ENCODE measurements at regions not wholly inside any gene's neighbourhood (a gene's known extent, or its start where the extent isn't known, plus 50 kb on each side); places are given as distances from the start of the nearest gene placed in this dataset.

DNA sequence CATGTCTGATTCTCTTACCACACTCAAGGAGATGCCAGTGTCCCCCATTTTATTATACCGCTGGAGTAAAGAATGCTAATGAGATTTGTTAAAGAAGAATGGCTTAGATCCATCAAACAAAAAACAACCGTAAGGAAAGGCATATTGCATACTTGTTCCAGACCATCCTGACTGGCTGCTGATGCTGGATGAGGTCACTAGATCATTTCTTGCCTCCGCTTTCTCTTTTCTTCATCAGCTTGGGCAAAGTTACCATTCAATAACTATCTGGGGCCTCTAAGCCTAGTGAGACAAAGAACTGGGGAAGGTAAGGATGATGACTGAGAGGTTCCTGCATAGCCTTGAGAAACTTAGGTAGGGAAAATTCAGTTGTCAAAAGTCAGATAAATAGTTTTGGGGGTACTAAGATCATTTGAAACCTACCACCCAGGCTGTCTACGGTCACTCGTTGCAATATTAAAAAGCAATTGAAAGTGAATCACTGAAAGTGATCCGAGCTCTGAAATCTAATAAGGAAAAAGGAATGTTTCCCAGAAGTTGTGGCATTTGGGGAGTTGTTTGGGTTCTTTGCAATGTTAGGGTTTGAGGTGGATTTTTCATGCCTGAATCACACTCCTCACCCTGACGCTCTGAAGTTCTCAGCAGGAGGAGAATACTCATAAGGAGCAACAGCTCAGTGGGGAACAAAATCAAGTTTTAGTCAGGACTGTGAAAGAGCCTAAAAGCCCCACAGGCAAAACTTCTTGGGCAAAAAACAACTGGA, 176.8 kb downstream of the HHIPL2 start:
- no peak overlapping the region for H3K4me3 ChIP-seq (ENCODE audit: low read length)
- no peak for DNase-seq (ENCODE audit: low read depth, low spot score)
- WGBS (ENCODE audit: insufficient coverage, insufficient read length) = no CpG with 5 or more reads among the region's 7 CpGs
- no peaks in the 10 kb centered on the region for H3K9me3 ChIP-seq (ENCODE audit: control insufficient read depth, insufficient read depth, low read length)
- H3K36me3 ChIP-seq (ENCODE audit: control insufficient read depth, insufficient read depth, low read length) = no peaks in the 10 kb centered on the region
- no peaks in the 10 kb centered on the region for H3K27me3 ChIP-seq (ENCODE audit: control insufficient read depth, insufficient read depth, low read length)
- H3K27ac ChIP-seq (ENCODE audit: low read length) = no peak overlapping the region
- H3K4me1 ChIP-seq (ENCODE audit: control insufficient read depth, insufficient read depth, low read length) = no peaks in the 10 kb centered on the region

GRCh38 chr1:222370081-222370912, 177.6 kb downstream of the HHIPL2 start:
- Histone ChIP-seq H3K27ac (ENCODE audit: low read length) (no peak overlapping the region), H3K27me3 (ENCODE audit: control insufficient read depth, insufficient read depth, low read length) (no peaks in the 10 kb centered on the region), H3K36me3 (ENCODE audit: control insufficient read depth, insufficient read depth, low read length) (no peaks in the 10 kb centered on the region), H3K4me1 (ENCODE audit: control insufficient read depth, insufficient read depth, low read length) (no peaks in the 10 kb centered on the region), H3K9me3 (ENCODE audit: control insufficient read depth, insufficient read depth, low read length) (no peaks in the 10 kb centered on the region), H3K4me3 (ENCODE audit: low read length) (no peak overlapping the region)
- DNase-seq (ENCODE audit: low read depth, low spot score) = no peak
- no CpG with 5 or more reads among the region's 10 CpGs for WGBS (ENCODE audit: insufficient coverage, insufficient read length)

- Histone ChIP-seq H3K27me3 (ENCODE audit: control insufficient read depth, insufficient read depth, low read length) (no peaks in the 10 kb centered on the region), H3K9me3 (ENCODE audit: control insufficient read depth, insufficient read depth, low read length) (no peaks in the 10 kb centered on the region), H3K27ac (ENCODE audit: low read length) (no peak overlapping the region), H3K4me1 (ENCODE audit: control insufficient read depth, insufficient read depth, low read length) (no peaks in the 10 kb centered on the region), H3K36me3 (ENCODE audit: control insufficient read depth, insufficient read depth, low read length) (no peaks in the 10 kb centered on the region), H3K4me3 (ENCODE audit: low read length) (no peak overlapping the region)
- WGBS (ENCODE audit: insufficient coverage, insufficient read length) = 100% methylated on average over 1 of the region's 12 CpGs
- no peak for DNase-seq (ENCODE audit: low read depth, low spot score)
These were observed 178.8 kb downstream of the HHIPL2 start for GRCh38 chr1:222369148-222369547.

- DNase-seq (ENCODE audit: low read depth, low spot score) = no peak
- WGBS (ENCODE audit: insufficient coverage, insufficient read length) = no CpG with 5 or more reads among the region's 1 CpG
- H3K27me3 ChIP-seq (ENCODE audit: control insufficient read depth, insufficient read depth, low read length) = no peaks in the 10 kb centered on the region
- H3K9me3 ChIP-seq (ENCODE audit: control insufficient read depth, insufficient read depth, low read length) = no peaks in the 10 kb centered on the region
- H3K4me1 ChIP-seq (ENCODE audit: control insufficient read depth, insufficient read depth, low read length) = no peaks in the 10 kb centered on the region
- no peak overlapping the region for H3K4me3 ChIP-seq (ENCODE audit: low read length)
- no peaks in the 10 kb centered on the region for H3K36me3 ChIP-seq (ENCODE audit: control insufficient read depth, insufficient read depth, low read length)
- no peak overlapping the region for H3K27ac ChIP-seq (ENCODE audit: low read length)
These were observed 189.8 kb downstream of the HHIPL2 start for GRCh38 chr1:222358100-222358499.

DNA sequence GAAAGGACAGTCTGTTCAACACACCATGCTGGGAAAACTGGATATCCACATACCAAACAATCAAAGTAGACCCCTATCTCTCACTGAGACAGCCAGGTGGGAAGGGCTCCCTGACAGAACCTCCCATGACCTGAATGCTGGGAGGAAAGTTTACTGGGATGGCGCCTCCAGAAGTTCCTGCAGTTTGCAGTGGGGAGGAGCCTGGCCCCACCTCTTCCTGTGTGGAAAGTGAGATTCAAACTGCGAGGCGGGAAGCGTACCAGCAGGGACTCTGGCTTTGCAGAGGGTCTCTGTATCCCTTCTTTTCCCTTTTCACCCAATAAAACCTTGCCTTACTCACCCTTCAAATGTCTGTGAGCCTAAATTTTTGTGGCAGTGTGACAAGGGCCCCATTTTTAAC, 190.7 kb downstream of the HHIPL2 start:
- no peaks in the 10 kb centered on the region for H3K27me3 ChIP-seq (ENCODE audit: control insufficient read depth, insufficient read depth, low read length)
- no peak overlapping the region for H3K4me3 ChIP-seq (ENCODE audit: low read length)
- no peaks in the 10 kb centered on the region for H3K4me1 ChIP-seq (ENCODE audit: control insufficient read depth, insufficient read depth, low read length)
- no CpG with 5 or more reads among the region's 4 CpGs for WGBS (ENCODE audit: insufficient coverage, insufficient read length)
- no peak for DNase-seq (ENCODE audit: low read depth, low spot score)
- H3K9me3 ChIP-seq (ENCODE audit: control insufficient read depth, insufficient read depth, low read length) = no peaks in the 10 kb centered on the region
- no peak overlapping the region for H3K27ac ChIP-seq (ENCODE audit: low read length)
- H3K36me3 ChIP-seq (ENCODE audit: control insufficient read depth, insufficient read depth, low read length) = no peaks in the 10 kb centered on the region

DNA sequence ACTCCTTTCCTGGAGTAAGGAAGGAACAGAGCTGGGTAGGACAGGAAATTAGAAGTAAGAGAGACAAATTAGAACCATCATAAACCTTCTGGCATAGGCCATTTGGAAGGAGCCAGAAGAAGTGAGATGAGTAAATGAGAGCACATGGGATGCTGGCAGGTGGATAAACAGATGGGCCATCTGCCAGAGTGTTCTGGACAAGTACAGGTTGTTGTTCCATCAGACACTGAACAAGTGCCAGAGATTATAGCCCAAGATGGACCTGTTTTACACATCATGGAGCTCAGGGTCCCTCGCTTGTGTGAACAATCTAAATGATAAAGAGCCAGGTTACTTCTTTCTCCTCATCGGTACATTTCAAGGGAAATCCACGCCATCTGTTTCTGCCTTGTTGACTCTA, 200.3 kb downstream of the HHIPL2 start:
- Histone ChIP-seq H3K27me3 (ENCODE audit: control insufficient read depth, insufficient read depth, low read length) (no peaks in the 10 kb centered on the region), H3K4me3 (ENCODE audit: low read length) (no peak overlapping the region), H3K27ac (ENCODE audit: low read length) (no peak overlapping the region), H3K36me3 (ENCODE audit: control insufficient read depth, insufficient read depth, low read length) (no peaks in the 10 kb centered on the region), H3K9me3 (ENCODE audit: control insufficient read depth, insufficient read depth, low read length) (no peaks in the 10 kb centered on the region), H3K4me1 (ENCODE audit: control insufficient read depth, insufficient read depth, low read length) (no peaks in the 10 kb centered on the region)
- no CpG with 5 or more reads among the region's 3 CpGs for WGBS (ENCODE audit: insufficient coverage, insufficient read length)
- no peak for DNase-seq (ENCODE audit: low read depth, low spot score)

DNA sequence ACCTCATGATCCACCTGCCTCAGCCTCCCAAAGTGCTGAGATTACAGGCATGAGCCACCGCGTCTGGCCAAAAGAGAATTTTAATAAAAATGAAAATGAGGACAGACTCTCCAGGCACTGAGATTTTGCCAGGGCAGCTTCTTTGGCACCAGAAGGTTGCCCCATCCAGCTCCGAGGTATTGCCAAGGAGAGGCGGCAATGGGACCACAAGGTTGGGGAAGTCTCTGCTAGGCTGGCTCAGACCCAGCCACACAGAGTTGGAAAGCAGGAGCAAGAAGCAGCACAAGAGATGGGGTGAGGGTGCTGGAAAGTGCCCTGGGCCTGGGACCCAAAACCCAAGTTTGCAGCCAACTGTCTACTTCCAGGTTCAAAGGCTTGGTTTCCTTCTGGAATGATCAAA, 200.9 kb downstream of the HHIPL2 start:
- Histone ChIP-seq H3K9me3 (ENCODE audit: control insufficient read depth, insufficient read depth, low read length) (no peaks in the 10 kb centered on the region), H3K4me3 (ENCODE audit: low read length) (no peak overlapping the region), H3K27ac (ENCODE audit: low read length) (no peak overlapping the region), H3K36me3 (ENCODE audit: control insufficient read depth, insufficient read depth, low read length) (no peaks in the 10 kb centered on the region), H3K4me1 (ENCODE audit: control insufficient read depth, insufficient read depth, low read length) (no peaks in the 10 kb centered on the region), H3K27me3 (ENCODE audit: control insufficient read depth, insufficient read depth, low read length) (no peaks in the 10 kb centered on the region)
- DNase-seq (ENCODE audit: low read depth, low spot score) = no peak
- WGBS (ENCODE audit: insufficient coverage, insufficient read length) = no CpG with 5 or more reads among the region's 4 CpGs

- Histone ChIP-seq H3K36me3 (ENCODE audit: control insufficient read depth, insufficient read depth, low read length) (no peaks in the 10 kb centered on the region), H3K9me3 (ENCODE audit: control insufficient read depth, insufficient read depth, low read length) (no peaks in the 10 kb centered on the region), H3K4me3 (ENCODE audit: low read length) (no peak overlapping the region), H3K4me1 (ENCODE audit: control insufficient read depth, insufficient read depth, low read length) (no peaks in the 10 kb centered on the region), H3K27ac (ENCODE audit: low read length) (no peak overlapping the region), H3K27me3 (ENCODE audit: control insufficient read depth, insufficient read depth, low read length) (no peaks in the 10 kb centered on the region)
- no CpG with 5 or more reads among the region's 7 CpGs for WGBS (ENCODE audit: insufficient coverage, insufficient read length)
- DNase-seq (ENCODE audit: low read depth, low spot score) = no peak
These were observed 208.4 kb downstream of the HHIPL2 start for GRCh38 chr1:222339376-222339947.

GRCh38 chr1:222335586-222335985, 212.3 kb downstream of the HHIPL2 start:
- no peak overlapping the region for H3K4me3 ChIP-seq (ENCODE audit: low read length)
- DNase-seq (ENCODE audit: low read depth, low spot score) = no peak
- no peaks in the 10 kb centered on the region for H3K4me1 ChIP-seq (ENCODE audit: control insufficient read depth, insufficient read depth, low read length)
- no peaks in the 10 kb centered on the region for H3K36me3 ChIP-seq (ENCODE audit: control insufficient read depth, insufficient read depth, low read length)
- WGBS (ENCODE audit: insufficient coverage, insufficient read length) = no CpG with 5 or more reads among the region's 1 CpG
- H3K9me3 ChIP-seq (ENCODE audit: control insufficient read depth, insufficient read depth, low read length) = no peaks in the 10 kb centered on the region
- H3K27ac ChIP-seq (ENCODE audit: low read length) = no peak overlapping the region
- H3K27me3 ChIP-seq (ENCODE audit: control insufficient read depth, insufficient read depth, low read length) = no peaks in the 10 kb centered on the region

DNA sequence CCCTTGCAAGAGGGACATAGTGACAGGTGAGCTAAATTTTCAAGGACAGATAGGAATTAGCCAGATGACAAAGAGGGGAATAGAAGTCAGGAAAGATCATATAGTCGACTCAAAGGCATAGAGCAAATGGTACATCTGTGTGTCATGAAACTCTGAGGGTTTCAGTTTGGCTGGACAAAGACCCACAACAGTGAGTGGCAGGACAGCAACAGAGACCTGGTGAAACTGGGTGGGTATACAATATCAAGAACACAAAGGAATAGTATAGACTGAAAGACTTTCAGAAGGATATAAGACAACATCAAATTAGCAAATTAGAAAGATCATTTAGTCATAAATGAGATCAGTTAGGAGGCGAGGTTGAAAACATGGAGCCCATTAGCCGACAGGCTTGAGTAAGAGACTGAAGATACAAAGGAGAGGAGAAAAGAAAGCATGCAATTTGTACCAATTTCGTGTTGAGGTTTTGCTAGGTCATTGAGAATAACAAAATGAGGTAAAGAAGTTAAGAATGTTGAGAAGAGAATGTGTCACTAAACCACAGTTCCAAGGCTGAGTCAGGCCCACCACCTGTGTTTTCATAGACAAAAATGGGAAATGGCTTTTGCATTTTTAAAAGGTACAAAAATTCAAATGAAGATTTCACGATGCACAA, 213.8 kb downstream of the HHIPL2 start:
- H3K9me3 ChIP-seq (ENCODE audit: control insufficient read depth, insufficient read depth, low read length) = no peaks in the 10 kb centered on the region
- DNase-seq (ENCODE audit: low read depth, low spot score) = no peak
- WGBS (ENCODE audit: insufficient coverage, insufficient read length) = no CpG with 5 or more reads among the region's 5 CpGs

More for the DNA sequence above, 213.8 kb downstream of the HHIPL2 start:
- Histone ChIP-seq H3K27me3 (ENCODE audit: control insufficient read depth, insufficient read depth, low read length) (no peaks in the 10 kb centered on the region), H3K36me3 (ENCODE audit: control insufficient read depth, insufficient read depth, low read length) (no peaks in the 10 kb centered on the region), H3K4me1 (ENCODE audit: control insufficient read depth, insufficient read depth, low read length) (no peaks in the 10 kb centered on the region), H3K27ac (ENCODE audit: low read length) (no peak overlapping the region), H3K4me3 (ENCODE audit: low read length) (no peak overlapping the region)

Measured in iPS DF 6.9 (cell line).